AG09309 (cell line): ENCODE measurements at regions not wholly inside any gene's neighbourhood (a gene's known extent, or its start where the extent isn't known, plus 50 kb on each side); places are given as distances from the start of the nearest gene placed in this dataset.
"Not testable (repeated sequence)": the region's sequence is repeated elsewhere in the genome, so short reads cannot be mapped to it uniquely, and the experiment has no call there.

Experiments used
- DNase-seq: peaks from one replicate; pipeline ENCODE4 v3.0.0-alpha.2; 2010; ENCODE audit warnings: low read depth
- H3K4me3 ChIP-seq: 2 replicates; pipeline ENCODE4 v1.5.1; 2011; ENCODE audit warnings: mild to moderate bottlenecking, low read depth, low read length, moderate library complexity; ENCODE audit not compliant: control insufficient read depth
- TF ChIP-seq, protein P1 (sequence below): IDR thresholded peaks from 2 replicates; pipeline ENCODE4 v1.5.1; 2011; ENCODE audit warnings: mild to moderate bottlenecking, low read depth, low read length, inconsistent platforms; ENCODE audit not compliant: insufficient read depth, control insufficient read depth; ENCODE audit errors: missing control alignments

DNA sequence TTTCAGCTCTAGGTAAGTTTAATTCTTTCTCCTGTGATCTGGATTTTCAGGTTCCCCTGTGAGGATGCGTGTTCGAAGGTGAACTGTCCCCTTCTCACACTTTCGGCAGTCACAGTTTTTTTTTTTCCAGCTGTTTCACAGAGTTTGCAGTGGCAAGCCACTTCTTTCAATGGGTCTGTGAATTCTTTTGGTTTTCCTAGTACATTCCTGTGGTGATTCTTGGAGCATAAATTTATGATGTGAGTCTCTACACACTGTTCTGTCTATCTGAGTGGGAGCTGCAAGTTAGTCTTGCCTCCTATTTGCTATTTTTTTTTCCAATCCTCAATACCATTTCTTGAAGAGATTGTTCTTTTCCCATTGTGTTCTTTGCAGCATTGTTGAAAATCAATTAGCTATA, 595.5 kb downstream of the RAPGEF2 start:
- H3K4me3 ChIP-seq = no peak overlapping the region
- TF ChIP-seq, protein P1, sequence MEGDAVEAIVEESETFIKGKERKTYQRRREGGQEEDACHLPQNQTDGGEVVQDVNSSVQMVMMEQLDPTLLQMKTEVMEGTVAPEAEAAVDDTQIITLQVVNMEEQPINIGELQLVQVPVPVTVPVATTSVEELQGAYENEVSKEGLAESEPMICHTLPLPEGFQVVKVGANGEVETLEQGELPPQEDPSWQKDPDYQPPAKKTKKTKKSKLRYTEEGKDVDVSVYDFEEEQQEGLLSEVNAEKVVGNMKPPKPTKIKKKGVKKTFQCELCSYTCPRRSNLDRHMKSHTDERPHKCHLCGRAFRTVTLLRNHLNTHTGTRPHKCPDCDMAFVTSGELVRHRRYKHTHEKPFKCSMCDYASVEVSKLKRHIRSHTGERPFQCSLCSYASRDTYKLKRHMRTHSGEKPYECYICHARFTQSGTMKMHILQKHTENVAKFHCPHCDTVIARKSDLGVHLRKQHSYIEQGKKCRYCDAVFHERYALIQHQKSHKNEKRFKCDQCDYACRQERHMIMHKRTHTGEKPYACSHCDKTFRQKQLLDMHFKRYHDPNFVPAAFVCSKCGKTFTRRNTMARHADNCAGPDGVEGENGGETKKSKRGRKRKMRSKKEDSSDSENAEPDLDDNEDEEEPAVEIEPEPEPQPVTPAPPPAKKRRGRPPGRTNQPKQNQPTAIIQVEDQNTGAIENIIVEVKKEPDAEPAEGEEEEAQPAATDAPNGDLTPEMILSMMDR = no peak
- no peak for DNase-seq

DNA sequence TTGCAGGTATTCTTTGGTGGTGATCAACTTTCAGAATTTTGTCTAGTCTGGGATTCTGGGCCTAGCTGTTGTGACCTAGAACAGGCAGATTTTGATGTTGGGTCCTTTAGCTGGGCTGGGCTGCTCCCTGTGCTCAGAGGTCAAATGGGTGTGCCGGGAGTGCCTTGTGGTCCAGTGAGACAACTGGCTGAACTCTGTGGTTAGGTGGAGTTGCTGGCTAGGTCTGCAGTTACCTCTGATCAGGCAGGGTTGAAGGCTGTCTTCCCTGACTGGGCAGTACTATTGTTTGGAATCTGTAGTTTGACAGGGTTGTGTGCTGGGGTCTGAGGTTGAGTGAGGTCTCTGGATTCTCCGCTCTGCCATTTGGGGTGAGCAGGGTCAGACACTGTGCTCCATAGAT, 599.3 kb downstream of the RAPGEF2 start:
- no peak for DNase-seq
- no peak overlapping the region for H3K4me3 ChIP-seq
- TF ChIP-seq, protein P1 = no peak

DNA sequence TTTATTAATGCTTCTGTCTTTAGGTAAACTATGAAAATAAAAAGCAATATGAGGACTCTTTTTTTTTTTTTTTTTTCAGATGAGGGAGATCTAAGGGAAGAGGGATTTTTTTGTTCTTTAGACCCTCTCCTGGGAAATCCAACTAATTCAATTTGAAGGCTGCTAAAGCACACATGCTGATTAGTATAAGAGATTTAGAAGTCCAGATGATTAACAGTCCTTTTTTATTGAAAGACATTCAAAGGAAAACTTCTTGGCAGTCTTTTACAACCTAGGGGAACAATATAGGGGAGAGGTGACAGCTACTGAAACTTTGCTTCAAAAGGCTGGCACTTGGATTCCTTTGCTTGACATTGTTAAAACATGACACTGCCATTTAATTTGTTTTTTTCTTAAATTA, 602.5 kb downstream of the RAPGEF2 start:
- DNase-seq = no peak
- no peak overlapping the region for H3K4me3 ChIP-seq

DNA sequence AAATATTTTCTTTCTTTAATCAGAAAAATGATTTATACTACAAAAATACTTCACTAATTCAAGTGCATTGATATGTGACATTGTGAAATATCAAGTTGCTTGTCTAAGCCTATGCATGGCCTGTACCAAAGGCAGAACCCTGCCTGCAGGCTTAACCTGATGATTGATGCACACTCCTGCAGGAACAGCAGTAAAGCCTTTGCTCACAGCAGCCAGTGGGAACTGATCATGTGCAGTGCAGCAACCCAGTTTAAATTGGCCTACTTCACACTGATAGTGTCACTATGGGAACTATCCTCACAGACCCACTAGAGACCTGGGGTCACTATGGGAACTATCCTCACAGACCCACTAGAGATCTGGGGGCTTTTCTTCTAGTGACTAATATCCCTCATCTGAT, 603.8 kb downstream of the RAPGEF2 start:
- TF ChIP-seq, protein P1 = no peak

More for the DNA sequence above, 602.5 kb downstream of the RAPGEF2 start:
- TF ChIP-seq, protein P1 = no peak

DNA sequence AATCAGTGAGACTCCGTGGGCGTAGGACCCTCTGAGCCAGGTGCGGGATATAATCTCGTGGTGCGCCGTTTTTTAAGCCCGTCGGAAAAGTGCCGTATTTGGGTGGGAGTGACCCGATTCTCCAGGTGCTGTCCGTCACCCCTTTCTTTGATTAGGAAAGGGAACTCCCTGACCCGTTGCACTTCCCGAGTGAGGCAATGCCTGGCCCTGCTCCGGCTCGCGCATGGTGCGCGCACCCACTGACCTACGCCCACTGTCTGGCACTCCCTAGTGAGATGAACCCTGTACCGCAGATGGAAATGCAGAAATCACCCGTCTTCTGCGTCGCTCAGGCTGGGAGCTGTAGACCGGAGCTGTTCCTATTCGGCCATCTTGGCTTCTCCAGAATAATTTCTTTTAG, 612.3 kb downstream of the RAPGEF2 start:
- H3K4me3 ChIP-seq, DNase-seq: not testable (repeated sequence)

More for the DNA sequence above, 603.8 kb downstream of the RAPGEF2 start:
- no peak overlapping the region for H3K4me3 ChIP-seq
- no peak for DNase-seq

DNA sequence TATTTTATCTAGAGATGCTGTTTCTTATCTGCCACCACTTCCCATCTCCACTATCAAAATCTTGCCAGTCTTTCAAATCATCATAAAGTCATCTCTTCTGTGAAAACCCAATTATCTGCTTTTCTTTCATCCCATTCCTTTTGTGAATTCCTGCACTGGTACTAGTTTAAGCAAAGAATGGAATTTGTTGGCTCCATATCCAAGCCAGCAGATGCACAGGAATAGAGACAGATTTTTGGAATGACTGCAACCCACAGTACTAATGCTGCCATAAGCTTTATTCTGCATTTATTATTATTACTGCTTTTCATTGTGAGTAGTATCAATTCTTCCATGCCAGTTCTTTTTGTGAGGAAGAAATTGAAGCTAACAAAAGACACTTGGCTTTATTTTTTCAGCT, 616.7 kb downstream of the RAPGEF2 start:
- DNase-seq = no peak
- TF ChIP-seq, protein P1 = no peak
- no peak overlapping the region for H3K4me3 ChIP-seq

DNA sequence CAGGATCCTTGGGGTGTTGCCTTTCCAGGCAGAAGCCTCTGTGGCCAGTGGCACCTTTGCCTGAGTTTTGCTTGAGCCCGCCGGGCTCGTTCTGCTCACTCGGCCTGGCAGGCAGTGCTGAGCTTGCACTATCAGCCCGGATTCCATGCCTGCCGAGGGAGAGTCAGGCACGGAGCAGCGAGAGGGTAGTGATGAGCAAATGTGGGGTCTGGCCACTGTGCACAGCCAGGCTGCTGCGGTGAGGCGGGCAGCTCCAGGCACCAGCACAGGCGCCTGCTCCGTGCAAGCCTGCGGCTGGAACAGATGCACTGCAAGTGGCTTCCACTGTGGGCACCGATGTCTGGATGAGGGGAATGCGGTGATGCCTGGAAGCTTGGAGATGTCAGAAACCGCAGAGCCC, 619.2 kb downstream of the RAPGEF2 start:
- TF ChIP-seq, protein P1 = no peak
- no peak for DNase-seq
- no peak overlapping the region for H3K4me3 ChIP-seq
